HK-2 (cell line): ENCODE measurements at regions not wholly inside any gene's neighbourhood (a gene's known extent, or its start where the extent isn't known, plus 50 kb on each side); places are given as distances from the start of the nearest gene placed in this dataset.

Source experiments
- DNase-seq: peaks from one replicate; pipeline ENCODE4 v3.0.0-alpha.2; 2018; ENCODE audit not compliant: unreplicated experiment

DNA sequence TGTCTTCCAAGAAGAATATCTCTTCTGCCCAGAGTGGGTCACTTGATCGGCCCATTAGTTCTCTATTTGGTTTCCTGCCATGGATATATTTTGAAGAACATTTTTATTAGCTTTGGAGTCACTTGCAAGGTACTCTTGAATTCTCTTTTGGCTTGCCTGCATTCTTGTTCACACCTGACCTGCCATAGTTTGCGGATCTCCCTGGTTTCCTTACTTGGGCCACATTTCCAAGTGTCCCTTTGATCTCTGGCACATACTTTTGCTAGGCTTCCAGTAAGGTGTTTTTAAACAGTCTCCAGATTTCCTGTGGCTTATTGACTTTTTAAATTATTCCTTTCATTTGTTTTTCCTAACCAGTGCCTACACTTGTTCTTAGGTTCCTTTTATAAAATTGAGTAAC lies 488.5 kb upstream of the MDFIC2 start:
- DNase-seq, result no peak

DNA sequence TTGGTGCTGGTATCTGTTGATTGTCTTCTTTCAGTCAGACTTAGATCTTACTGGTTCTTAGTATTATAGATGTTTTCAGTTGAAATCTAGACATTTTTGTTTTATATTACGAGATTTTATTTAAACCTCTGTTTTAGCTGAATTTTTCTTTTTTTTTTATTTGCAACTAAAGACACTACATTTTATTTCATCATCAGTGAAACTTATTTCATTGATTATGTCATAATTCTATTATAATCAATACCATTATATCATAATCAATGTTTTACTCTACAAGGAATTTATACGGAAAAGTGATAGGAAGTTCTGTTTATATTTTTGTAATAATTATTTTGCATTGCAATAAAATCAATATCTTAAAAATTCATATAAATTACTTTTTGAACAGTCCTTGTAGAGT lies 477.4 kb upstream of the MDFIC2 start:
- DNase-seq, result no peak

DNA sequence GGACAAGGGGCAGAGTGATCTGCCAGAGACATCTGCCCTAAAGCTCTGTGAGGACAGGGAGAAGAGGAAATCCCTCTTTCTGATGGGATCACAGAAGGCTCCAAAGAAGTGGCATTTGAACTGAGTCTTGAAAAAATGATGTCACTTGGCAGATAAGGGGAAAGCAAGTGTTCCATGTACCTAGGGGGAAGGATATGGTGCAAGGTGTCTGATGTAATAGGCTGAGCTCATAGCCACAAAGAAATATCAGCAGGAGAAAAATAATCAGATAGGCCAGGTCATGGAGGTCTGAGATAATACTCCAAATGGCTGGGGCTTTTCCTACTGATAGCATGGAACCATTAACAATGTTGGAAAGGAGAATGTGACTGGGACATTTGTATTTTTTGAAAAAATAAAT lies 468.4 kb upstream of the MDFIC2 start:
- no peak for DNase-seq

DNA sequence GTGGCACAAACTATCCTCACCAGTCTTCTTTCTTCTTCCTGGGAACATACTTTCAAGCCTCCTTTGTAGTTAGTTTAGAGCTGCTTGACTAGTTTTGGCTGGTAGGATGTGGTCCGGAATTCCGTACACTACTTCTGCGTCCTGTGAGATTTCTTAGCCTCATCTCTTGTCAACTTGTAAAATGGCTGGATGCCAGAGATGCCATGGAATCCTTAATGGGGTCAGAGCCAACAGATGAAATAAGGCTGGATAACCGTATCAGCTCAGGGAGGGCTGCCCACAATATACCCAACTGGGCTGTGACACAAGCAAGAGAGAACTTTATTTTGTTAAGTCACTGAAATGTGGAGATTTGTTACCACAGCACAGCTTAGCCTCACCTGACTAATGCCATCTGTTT lies 466.9 kb upstream of the MDFIC2 start:
- DNase-seq, result no peak

DNA sequence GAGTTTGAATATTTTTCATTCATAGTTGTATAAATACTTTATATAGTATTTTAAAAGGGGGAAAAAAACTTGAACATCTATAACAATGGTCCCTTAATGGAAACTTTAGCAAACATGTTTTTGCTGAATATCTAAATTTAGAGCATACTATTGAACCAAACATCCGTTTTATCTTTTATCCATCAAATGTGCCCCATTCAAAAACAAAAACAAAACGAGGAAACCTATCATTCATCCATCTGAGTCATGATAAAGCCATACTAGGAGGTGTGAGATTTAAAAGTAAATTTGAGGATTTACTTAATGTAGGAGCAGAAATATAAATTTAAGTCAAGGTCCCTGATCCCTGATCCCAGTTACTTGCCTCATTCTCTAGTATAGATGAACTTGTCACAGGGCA lies 463.6 kb upstream of the MDFIC2 start:
- DNase-seq, result no peak

DNA sequence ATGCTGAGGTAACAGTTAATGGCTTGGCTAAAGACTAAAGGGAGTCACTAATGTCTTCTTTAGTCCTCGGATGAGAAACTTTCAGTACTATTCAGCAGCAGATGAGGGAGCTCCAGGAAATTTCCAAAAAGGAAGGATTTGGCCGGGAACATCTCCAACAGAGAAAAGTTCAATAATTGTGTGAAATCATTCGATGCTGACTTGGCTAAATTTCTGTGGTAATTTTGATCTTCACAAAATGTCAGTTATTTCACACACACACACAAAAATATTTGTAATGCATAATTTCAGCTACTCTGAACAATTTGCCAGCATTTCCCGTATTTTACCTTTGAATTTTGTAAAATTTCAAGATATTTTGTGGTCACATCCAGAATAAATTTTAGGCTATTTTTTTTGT lies 462.8 kb upstream of the MDFIC2 start:
- no peak for DNase-seq

DNA sequence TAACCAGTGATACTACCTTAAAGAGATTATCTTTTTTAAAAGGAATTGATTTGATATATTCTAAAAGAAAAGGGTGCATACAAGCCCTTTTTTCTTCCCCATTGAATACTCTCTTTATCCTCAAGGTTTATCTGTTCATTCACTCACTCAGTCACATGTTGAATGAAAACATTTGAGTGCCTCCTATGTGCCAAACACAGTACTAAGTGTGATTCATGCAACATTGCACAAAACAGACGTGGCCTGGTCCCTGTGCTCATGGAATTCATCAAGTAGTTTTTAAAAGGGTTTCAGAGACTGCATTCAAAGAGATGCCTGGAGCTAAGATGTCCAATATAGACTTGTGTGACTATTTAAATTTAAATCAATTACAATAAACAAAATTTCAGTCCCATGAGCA lies 462.2 kb upstream of the MDFIC2 start:
- no peak for DNase-seq

DNA sequence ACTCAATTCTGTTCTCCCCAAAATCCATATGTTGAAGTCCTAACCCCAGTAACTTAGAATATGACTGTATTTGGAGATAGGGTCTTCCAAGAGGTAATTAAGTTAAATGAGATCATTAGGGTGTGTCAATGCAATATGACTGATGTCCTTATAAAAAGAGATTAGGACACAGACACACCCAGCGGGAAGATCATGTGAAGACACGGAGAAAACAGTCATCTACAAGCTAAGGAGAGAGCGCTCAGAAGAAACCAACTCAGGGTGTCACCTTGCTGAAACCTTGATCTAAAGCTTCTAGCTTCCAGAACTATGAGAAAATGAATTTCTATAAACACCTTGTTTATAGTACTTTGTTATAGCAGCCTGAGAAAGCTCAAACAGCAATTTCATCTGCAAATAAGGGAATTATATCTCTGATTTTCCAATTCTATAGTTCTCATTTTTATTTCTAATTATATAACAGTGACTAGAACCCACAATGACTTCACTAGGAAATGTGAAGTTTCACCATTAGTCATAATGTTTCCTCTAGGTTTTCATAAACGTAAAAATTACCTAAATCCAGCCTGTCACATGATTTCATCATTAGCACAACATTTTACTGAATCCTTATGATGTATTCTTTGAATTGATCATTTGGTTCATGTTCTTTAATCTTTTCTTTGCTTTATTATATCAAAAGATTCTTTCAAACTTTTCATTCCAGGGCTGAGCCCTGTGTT lies 459.1 kb upstream of the MDFIC2 start:
- no peak for DNase-seq

DNA sequence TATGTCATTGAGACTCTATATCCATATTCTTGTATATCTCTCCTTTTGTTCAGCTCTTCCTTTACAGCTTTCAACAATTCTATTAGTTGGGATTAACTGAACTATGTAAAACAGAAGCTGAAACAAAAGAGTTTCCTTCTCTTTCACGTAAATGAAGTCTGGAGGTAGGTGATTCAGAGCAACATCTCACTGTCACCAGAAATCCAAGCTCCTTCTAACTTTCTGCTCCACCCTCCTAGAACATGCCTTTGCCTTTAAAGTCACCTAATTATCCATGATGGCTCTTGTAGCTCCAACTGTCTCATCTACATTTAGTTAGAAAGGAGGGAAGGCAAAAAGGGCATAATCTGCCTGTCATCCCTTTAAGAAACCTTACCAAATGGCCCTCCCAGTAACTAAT lies 458.2 kb upstream of the MDFIC2 start:
- no peak for DNase-seq

DNA sequence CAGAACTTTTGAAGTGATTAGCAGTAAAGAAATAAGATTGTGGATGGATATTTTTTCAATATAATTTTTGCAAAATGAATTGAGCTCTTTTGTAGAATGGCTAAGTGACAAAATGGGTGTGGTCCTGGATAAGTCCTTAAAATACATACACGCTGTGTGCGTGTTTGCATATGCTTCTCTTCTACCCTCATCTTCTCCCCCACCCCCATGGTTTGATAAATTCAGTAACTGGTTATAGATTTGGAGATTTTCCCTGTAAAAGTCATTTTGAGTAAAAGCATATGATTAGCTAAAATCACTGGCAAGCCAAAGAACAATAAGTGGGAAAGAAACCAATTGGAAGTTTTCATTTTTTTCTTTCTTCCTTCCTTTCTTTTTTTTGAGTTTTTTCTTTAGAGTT lies 453.9 kb upstream of the MDFIC2 start:
- no peak for DNase-seq

DNA sequence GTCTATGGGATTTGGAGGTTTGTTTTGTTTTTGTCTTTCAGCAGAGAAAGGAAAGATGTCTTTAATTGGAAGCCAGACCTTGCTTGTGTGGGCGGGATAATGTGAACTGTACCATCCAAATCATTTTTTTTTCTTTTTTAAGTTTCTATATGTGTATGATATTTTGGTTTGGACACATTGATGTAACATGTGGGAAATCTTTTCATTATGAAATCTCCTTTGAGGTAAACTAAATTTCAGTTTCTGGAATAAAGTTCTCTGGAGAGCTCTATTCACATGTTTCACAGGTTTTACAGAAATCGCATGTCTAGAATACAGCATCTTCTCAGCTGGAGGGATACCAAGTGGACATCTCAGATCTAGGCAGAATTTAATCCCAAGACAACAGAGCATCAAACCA lies 451.5 kb upstream of the MDFIC2 start:
- no peak for DNase-seq

DNA sequence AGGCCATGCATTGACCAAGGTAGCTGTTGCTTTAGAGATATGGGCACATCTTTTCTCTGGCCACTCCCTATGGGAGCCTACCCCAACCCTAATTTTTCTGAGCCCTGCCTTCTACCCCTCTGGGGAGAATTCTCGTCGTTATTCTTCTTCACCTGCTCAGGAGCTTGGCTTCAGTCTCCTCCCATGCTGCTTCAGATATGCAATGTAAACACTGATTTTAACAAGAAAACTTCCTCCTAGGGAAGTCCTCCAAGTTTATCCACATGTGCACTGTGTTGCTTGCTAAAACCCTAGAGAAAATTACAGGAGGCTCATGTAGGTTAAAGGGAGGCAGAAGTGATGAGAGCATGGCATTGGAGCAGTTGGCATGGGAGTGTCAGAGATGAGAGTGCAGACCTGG lies 445.2 kb upstream of the MDFIC2 start:
- no peak for DNase-seq

DNA sequence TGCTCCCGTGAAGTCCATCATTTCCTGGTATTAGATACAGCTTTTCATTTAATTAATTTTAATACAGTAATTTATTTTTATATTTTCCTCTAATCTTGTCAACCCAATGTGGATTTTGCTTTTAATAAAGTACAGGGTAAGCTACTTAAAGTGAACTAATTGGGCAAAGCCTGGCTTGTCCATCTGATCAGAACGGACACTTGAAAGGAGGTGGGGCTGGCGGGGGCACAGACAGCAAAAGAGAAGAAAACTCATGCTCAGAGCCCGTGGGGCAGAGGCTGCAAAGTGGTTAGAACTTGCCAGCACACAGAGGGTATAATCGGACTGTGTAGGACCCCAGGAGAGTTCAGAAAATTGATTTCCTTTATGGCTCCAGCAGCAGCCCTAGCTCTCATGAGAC lies 443.1 kb upstream of the MDFIC2 start:
- DNase-seq, result no peak

DNA sequence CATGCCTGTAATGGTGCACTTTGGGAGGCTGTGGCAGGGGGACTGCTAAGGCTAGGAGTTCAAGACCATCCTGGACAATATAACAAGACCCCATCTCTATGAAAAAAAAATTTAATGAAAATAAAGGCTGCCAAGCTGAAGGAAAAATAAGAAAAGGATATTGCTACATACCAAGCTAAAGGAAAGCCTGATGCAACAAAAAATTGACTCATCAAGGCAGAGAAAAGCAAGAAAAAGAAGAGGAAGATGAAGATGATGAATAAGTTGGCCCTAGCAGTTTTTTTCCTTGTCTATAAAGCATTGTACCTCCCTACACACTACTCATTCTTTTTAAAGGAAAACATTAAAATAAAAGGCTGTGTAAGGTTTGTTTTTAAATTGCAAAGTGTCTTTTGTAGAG lies 441.9 kb upstream of the MDFIC2 start:
- DNase-seq, result no peak

DNA sequence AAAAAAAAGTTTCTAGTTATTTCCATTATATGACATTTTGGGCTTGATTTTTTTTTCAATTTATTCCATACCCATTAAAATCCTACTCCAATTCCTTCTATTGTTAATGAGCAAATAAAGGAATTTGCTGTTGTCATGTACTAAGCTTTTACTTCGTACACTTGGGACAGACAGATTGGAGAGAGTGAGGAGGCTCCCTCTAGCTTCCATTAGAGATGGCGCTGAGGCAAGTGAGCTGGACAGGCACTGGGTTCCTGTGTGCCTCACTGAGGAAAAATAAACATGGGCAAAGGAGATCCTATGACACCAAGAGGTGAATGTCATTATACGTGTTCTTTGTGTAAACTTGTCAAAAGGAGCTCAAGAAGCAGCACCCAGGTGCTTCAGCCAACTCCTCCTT lies 441.1 kb upstream of the MDFIC2 start:
- no peak for DNase-seq

DNA sequence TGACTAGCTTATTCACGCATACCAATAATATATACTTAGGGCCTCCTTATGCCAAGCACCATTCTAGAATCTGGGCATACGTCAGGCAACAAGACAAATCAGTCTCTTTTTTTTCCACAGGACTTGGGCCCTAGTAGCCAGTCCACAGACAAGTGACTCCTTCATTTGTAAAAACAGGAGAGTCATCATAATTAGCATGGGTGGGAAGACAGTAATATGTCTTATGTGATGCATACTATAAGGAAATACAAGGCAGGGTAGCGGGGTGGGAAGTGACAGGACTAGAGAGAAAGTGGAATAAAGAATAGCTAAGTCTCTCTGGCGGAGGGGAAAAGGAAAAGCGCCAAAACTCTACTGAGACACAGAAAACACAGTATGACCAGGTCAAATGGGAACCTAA lies 439.6 kb upstream of the MDFIC2 start:
- no peak for DNase-seq

DNA sequence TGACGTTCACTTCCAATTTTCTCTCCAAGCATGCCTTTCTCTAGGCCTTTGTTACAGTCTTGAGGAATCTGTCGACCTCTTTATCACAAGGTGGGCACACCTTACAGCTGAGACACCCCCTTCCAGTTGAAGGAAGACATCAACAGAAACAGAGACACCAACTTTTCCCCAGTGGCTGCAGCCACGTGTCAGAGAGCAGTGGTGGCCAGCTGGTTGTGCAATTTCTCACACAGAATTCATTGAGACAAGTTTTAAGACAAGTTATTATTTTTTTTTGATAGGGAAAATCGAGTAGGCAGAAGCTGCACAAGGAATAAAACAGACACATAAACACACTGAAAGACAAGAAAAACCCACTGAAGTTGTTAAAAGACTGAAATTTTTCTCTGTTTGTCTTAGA lies 436.7 kb upstream of the MDFIC2 start:
- DNase-seq, result no peak

DNA sequence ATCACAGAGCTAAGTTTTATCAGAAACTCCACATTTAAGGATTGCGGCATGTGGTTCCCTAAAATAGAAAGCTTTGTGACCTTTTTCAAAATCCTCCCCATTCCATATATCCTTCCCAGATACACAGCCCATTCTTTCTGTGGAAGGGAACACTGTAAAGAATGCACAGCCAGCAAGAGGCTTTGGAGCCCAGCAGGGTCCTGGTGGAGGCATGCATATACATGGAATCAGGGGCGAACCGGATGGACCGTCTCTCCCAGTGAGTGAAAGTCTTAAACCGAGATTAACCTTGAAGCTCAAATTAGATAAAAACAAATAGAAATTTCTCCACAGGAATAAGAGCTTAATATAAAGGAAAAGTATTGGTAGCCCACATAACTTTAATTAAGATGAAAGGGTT lies 436.2 kb upstream of the MDFIC2 start:
- DNase-seq, result no peak

DNA sequence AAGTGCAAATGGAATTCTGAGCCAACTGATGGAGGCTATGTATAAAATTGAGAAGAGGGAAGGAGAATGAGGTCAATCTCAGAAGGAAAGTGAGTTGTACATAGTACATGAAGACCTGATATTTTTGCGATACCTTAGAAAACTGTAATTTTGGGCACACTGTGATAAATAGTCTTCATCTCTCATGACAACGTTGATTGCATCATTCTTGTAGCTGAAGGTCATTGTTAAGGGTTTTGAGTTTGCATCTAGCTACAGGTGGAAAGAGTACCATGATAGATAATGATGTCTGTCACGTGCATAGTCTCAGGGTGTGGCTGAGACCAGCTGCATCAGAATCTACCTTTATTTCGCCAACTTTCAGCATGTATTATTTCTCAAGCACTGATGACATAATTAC lies 435.4 kb upstream of the MDFIC2 start:
- DNase-seq, result no peak

DNA sequence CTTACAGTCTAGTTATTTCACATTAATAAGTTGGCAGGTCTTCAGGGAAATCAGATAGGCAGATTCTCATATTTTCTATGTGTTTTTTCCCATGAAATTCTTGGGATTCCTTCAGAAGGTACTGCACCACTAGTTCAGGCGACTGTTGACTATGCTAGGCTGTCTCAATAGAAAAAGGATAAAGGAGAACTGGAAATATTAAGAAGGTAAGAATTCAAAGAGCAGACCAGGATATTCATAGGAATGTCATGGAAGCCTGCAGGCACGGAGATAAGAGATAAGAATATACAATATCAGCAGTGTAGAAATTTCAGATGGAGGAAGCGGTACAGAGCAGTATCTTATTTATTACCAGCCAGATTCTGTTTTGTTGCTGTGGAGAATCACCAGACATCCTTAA lies 432.1 kb upstream of the MDFIC2 start:
- no peak for DNase-seq

DNA sequence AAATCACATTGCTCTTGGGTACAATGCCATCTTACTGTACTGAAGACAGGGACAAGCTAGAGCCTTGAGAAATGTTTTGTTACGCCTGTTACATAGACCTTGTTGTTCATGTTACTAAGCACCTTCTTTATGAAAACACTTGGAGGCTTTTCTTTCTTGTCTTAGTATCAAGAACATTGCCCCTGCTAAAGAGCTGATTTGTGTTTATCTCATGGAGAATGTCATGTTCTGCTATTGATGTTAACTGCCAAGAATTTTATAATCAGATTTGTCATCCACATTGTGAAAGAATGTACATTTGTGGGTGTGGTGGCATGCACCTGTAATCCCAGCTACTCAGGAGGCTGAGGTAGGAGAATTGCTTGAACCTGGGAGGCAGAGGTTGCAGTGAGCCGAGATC lies 431.3 kb upstream of the MDFIC2 start:
- DNase-seq, result no peak

DNA sequence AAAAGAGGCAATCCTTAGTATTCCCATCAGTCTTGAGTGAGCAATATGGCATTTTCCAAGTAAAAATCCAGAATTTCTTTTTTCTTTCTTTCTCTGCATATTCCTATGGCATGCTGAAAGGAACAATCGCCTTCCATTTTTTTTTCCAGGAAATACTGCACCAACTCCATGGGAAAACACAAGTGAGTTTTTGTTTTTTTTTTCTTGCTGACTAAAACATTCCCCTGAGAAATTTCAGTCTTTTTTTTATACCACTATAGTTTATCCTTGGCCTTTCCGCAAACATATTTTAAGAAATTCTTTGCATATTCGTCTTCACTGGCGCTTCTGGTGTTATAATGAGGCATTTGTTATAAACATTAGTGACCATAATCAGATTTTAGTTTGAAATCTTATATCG lies 429.6 kb upstream of the MDFIC2 start:
- no peak for DNase-seq

DNA sequence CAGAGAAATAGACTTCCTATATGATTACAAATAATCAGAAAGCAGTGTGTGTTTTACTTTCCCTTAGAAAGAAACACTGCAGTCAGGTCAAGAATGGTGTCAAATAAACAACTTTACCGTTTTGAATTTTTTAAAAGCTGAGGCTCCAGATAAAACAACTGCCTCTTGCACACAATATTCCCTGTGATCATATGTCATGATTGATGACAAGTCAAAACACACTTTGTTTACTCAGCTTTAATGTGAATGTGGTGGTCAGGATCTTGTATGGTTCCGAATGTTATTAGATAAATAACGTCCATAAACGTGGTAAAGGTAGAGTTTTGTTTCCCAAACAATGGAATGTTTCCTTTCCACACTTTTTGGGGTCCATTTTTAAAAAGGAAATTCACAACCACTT lies 428.4 kb upstream of the MDFIC2 start:
- no peak for DNase-seq

DNA sequence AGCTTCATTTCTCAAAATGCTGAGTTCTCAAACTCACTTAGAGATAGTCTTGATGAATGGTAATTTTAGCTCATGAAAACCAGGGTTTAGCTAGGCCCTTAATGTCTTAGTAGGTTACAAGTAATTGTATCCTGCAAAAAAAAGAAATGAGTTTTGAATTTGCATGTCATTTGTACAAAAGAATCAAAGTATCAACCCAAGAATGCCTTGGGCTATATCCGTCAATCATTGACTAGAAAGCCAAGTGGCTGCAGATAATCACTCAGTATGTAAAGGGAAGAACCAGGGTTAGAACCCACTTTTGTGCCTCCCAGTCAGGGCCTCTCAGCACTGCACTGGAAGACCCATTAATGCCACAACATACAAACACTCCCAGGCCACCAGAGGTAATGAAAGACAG lies 427.6 kb upstream of the MDFIC2 start:
- no peak for DNase-seq

DNA sequence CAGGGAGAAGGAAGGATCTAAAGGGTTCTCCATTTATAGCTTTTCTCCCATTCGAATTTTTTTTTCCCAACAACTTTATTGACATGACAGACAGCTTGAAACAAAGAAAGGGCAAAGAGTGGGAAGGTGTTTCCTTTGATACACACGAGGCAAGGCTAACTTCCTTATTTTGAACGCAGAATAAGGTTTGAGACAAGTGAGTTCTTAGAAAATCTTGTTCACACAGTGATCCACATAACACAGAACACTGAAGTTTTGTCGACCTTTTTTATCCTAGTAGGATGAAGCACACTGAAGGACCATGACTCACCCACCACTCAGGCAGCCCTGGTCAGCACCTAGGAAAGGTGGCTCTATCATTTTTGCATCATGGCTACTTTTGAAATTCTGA lies 425.8 kb upstream of the MDFIC2 start:
- DNase-seq, result no peak
